ENCODE measurements at regions not wholly inside any gene's neighbourhood (a gene's known extent, or its start where the extent isn't known, plus 50 kb on each side); places are given as distances from the start of the nearest gene placed in this dataset.

GRCh38 chr5:5005353-5005752 lies 134.8 kb upstream of the ADAMTS16 start:
- no peak overlapping the region for H3K27ac ChIP-seq
- no peak overlapping the region for H3K4me3 ChIP-seq
- 54 to 60% methylated on average over 3 of the region's 3 CpGs for WGBS, 2 donors
- intact Hi-C loops (cut with DNase I): no loop called here
- no peak for TF ChIP-seq CTCF (IDR thresholded peaks at IDR 0.05)
- TF ChIP-seq POLR2A (IDR thresholded peaks at IDR 0.05): no peak
- H3K4me1 ChIP-seq: no peaks in the 10 kb centered on the region
- H3K36me3 ChIP-seq: no peaks in the 10 kb centered on the region
- H3K9me3 ChIP-seq: no peaks in the 10 kb centered on the region
- H3K27me3 ChIP-seq: no peaks in the 10 kb centered on the region
- DNase-seq: no peak

- no peak for DNase-seq
- Histone ChIP-seq H3K9me3 (no peaks in the 10 kb centered on the region), H3K36me3 (no peaks in the 10 kb centered on the region), H3K4me3 (no peak overlapping the region), H3K27me3 (no peaks in the 10 kb centered on the region), H3K27ac (no peak overlapping the region), H3K4me1 (no peaks in the 10 kb centered on the region)
- 80 to 92% methylated on average over 3 of the region's 3 CpGs for WGBS, 2 donors
- TF ChIP-seq POLR2A (IDR thresholded peaks at IDR 0.05) (no peak), CTCF (IDR thresholded peaks at IDR 0.05) (no peak)
- intact Hi-C loops (cut with DNase I): no loop called here
These were observed 133.6 kb upstream of the ADAMTS16 start for GRCh38 chr5:5006548-5006947.

- Histone ChIP-seq H3K36me3 (no peaks in the 10 kb centered on the region), H3K9me3 (no peaks in the 10 kb centered on the region), H3K4me1 (no peaks in the 10 kb centered on the region), H3K4me3 (no peak overlapping the region), H3K27ac (no peak overlapping the region), H3K27me3 (no peaks in the 10 kb centered on the region)
- WGBS, 2 donors: 85 to 87% methylated on average over 4 of the region's 4 CpGs
- DNase-seq: no peak
- TF ChIP-seq CTCF (IDR thresholded peaks at IDR 0.05) (no peak), POLR2A (IDR thresholded peaks at IDR 0.05) (no peak)
- intact Hi-C loops (cut with DNase I): no loop called here
These were observed 130.9 kb upstream of the ADAMTS16 start for GRCh38 chr5:5009240-5009639.

- no peak for TF ChIP-seq POLR2A (IDR thresholded peaks at IDR 0.05)
- TF ChIP-seq CTCF (IDR thresholded peaks at IDR 0.05): no peak
- no peaks in the 10 kb centered on the region for H3K27me3 ChIP-seq
- 90 to 91% methylated on average over 4 of the region's 4 CpGs for whole genome bisulfite sequencing, 2 donors
- no peak for DNase-seq
- H3K4me1 ChIP-seq: peaks cover 0 to 10% (median 0%) of the 10 kb centered on the region in 3 donors
- no peak overlapping the region for H3K27ac ChIP-seq
- no peaks in the 10 kb centered on the region for H3K9me3 ChIP-seq
- no peaks in the 10 kb centered on the region for H3K36me3 ChIP-seq
- H3K4me3 ChIP-seq: no peak overlapping the region
- intact Hi-C loops (cut with DNase I): no loop called here
These were observed 129.0 kb upstream of the ADAMTS16 start for GRCh38 chr5:5011151-5011550.

GRCh38 chr5:5014586-5015235 lies 125.4 kb upstream of the ADAMTS16 start:
- Histone ChIP-seq H3K27ac (no peak overlapping the region), H3K4me3 (no peak overlapping the region), H3K9me3 (no peaks in the 10 kb centered on the region), H3K27me3 (no peaks in the 10 kb centered on the region), H3K4me1 (peaks cover 0 to 10% (median 0%) of the 10 kb centered on the region in 3 donors), H3K36me3 (no peaks in the 10 kb centered on the region)
- no peak for DNase-seq
- intact Hi-C loops (cut with DNase I): no loop called here
- 17 to 20% methylated on average over 6 to 7 of the region's 7 CpGs for WGBS, 2 donors
- TF ChIP-seq CTCF (IDR thresholded peaks at IDR 0.05) (no peak), POLR2A (IDR thresholded peaks at IDR 0.05) (no peak)

Measured in esophagus squamous epithelium (tissue), 5 donors.